Mesenchymal stem cell (in vitro differentiated cells and primary cell): ENCODE measurements at regions not wholly inside any gene's neighbourhood (a gene's known extent, or its start where the extent isn't known, plus 50 kb on each side); places are given as distances from the start of the nearest gene placed in this dataset.
A peak's percentile ranks its signal among the peaks of the same experiment; 100 is the strongest.

Source experiments
- DNase-seq: peaks from one replicate; pipeline ENCODE4 v3.0.0-alpha.2; 2013
- H2AFZ ChIP-seq: one replicate; pipeline ENCODE4 v1.6.1; 2013; ENCODE audit warnings: low read depth, mild to moderate bottlenecking, control low read depth, inconsistent platforms, low read length, moderate library complexity
- H2AK5ac ChIP-seq: 2 replicates; pipeline ENCODE4 v1.6.1; 2013; ENCODE audit warnings: low read length, moderate library complexity, mild to moderate bottlenecking, inconsistent platforms; ENCODE audit not compliant: severe bottlenecking
- H2BK120ac ChIP-seq: one replicate; pipeline ENCODE4 v1.6.1; 2013; ENCODE audit warnings: low read depth, mild to moderate bottlenecking, inconsistent platforms, low read length, moderate library complexity
- H2BK12ac ChIP-seq, 2 experiments: one replicate each; pipeline ENCODE4 v1.6.1; 2013; ENCODE audit warnings: inconsistent platforms in 2 of 2, low read length in 2 of 2, mild to moderate bottlenecking in 2 of 2, moderate library complexity in 2 of 2, control low read depth in 1 of 2
- H2BK15ac ChIP-seq: one replicate; pipeline ENCODE4 v1.6.1; 2013; ENCODE audit warnings: mild to moderate bottlenecking, low read depth, inconsistent platforms; ENCODE audit not compliant: poor library complexity, severe bottlenecking
- H2BK5ac ChIP-seq: 2 replicates; pipeline ENCODE4 v1.6.1; 2013; ENCODE audit warnings: low read depth, mild to moderate bottlenecking, low read length, control low read depth, inconsistent platforms; ENCODE audit not compliant: poor library complexity, severe bottlenecking
- H3K14ac ChIP-seq, 2 experiments: one replicate each; pipeline ENCODE4 v1.6.1; 2013; ENCODE audit warnings: inconsistent platforms in 2 of 2, low read length in 2 of 2, control low read depth in 1 of 2, mild to moderate bottlenecking in 1 of 2, moderate library complexity in 1 of 2
- H3K18ac ChIP-seq, 2 experiments: one replicate each; pipeline ENCODE4 v1.6.1; 2013; ENCODE audit warnings: inconsistent platforms in 2 of 2, low read length in 2 of 2, control low read depth in 1 of 2, low read depth in 1 of 2, mild to moderate bottlenecking in 1 of 2
- H3K23ac ChIP-seq, 2 experiments: one replicate each; pipeline ENCODE4 v1.6.1; 2013; ENCODE audit warnings: inconsistent platforms in 2 of 2, low read length in 2 of 2, mild to moderate bottlenecking in 2 of 2, moderate library complexity in 2 of 2, control low read depth in 1 of 2
- H3K27ac ChIP-seq: 2 replicates; pipeline ENCODE4 v1.5.1; 2013; ENCODE audit warnings: mild to moderate bottlenecking, moderate library complexity, low read length, control low read depth, inconsistent platforms; ENCODE audit not compliant: poor library complexity, severe bottlenecking
- H3K27me3 ChIP-seq, 2 experiments: 2 replicates each; pipeline versions ENCODE4 v1.6.1 to v1.7.0; 2013; ENCODE audit warnings: low read length in 2 of 2, mild to moderate bottlenecking in 2 of 2, moderate library complexity in 2 of 2, control low read depth in 1 of 2, inconsistent platforms in 1 of 2; ENCODE audit not compliant: control insufficient read depth in 1 of 2, insufficient read depth in 1 of 2
- H3K36me3 ChIP-seq, 2 experiments: 2 replicates each; pipeline versions ENCODE4 v1.6.1 to v1.7.0; 2013; ENCODE audit warnings: low read length in 2 of 2, control low read depth in 1 of 2, inconsistent platforms in 1 of 2, low read depth in 1 of 2, mild to moderate bottlenecking in 1 of 2; ENCODE audit not compliant: insufficient read depth in 2 of 2, control insufficient read depth in 1 of 2
- H3K4ac ChIP-seq, 2 experiments: one replicate each; pipeline ENCODE4 v1.6.1; 2013; ENCODE audit warnings: inconsistent platforms in 2 of 2, low read length in 2 of 2, mild to moderate bottlenecking in 2 of 2, moderate library complexity in 2 of 2, control low read depth in 1 of 2, low read depth in 1 of 2
- H3K4me1 ChIP-seq: 2 replicates; pipeline ENCODE4 v1.6.1; 2013; ENCODE audit warnings: low read depth, low read length, control low read depth; ENCODE audit not compliant: control insufficient read depth, insufficient read depth
- H3K4me2 ChIP-seq: 2 replicates; pipeline ENCODE4 v1.6.1; 2013; ENCODE audit warnings: low read length, mild to moderate bottlenecking, inconsistent platforms; ENCODE audit not compliant: poor library complexity, severe bottlenecking
- H3K4me3 ChIP-seq, 2 experiments: 2 replicates each; pipeline versions ENCODE4 v1.5.1 to v1.7.0; 2013; ENCODE audit warnings: low read length in 2 of 2, mild to moderate bottlenecking in 2 of 2, control low read depth in 1 of 2, low read depth in 1 of 2; ENCODE audit not compliant: insufficient read depth in 1 of 2
- H3K79me1 ChIP-seq: replicated peaks from 2 replicates; pipeline ENCODE4 v1.6.1; 2013; ENCODE audit warnings: mild to moderate bottlenecking, control low read depth, low read length, inconsistent platforms; ENCODE audit not compliant: poor library complexity, severe bottlenecking
- H3K9ac ChIP-seq: 2 replicates; pipeline ENCODE4 v1.7.0; 2013; ENCODE audit warnings: mild to moderate bottlenecking, low read length, moderate library complexity
- H3K9me3 ChIP-seq: 2 replicates; pipeline ENCODE4 v1.7.0; 2013; ENCODE audit warnings: mild to moderate bottlenecking, low read length; ENCODE audit not compliant: control insufficient read depth
- H4K8ac ChIP-seq: one replicate; pipeline ENCODE4 v1.6.1; 2013; ENCODE audit warnings: inconsistent platforms, mild to moderate bottlenecking, low read length, moderate library complexity
- H4K91ac ChIP-seq: one replicate; pipeline ENCODE4 v1.6.1; 2013; ENCODE audit warnings: mild to moderate bottlenecking, low read length, inconsistent platforms
- WGBS: methylation state at CpG from one replicate; pipeline ENCODE4 v1.1.7; 2013; ENCODE audit warnings: mixed read lengths; 5-methylcytosine and 5-hydroxymethylcytosine counted together

- DNase-seq, result no peak
- no peak overlapping the region for H4K91ac ChIP-seq
- no peak overlapping the region for H3K23ac ChIP-seq
- no peak overlapping the region for H3K14ac ChIP-seq
- peaks cover 4% of the 10 kb centered on the region for H3K4me1 ChIP-seq
- no peak overlapping the region for H3K27ac ChIP-seq
- H3K4ac ChIP-seq, result no peak overlapping the region
- H3K79me1 ChIP-seq, result no peaks in the 10 kb centered on the region
- H2BK15ac ChIP-seq, result no peak overlapping the region
- no peak overlapping the region for H3K4me3 ChIP-seq
- H2AK5ac ChIP-seq, result no peak overlapping the region
- H3K9ac ChIP-seq, result no peak overlapping the region
- H4K8ac ChIP-seq, result no peak overlapping the region
- 94% methylated on average over 5 of the region's 6 CpGs for WGBS
- no peaks in the 10 kb centered on the region for H3K9me3 ChIP-seq
- no peak overlapping the region for H2BK120ac ChIP-seq
- no peak overlapping the region for H2BK5ac ChIP-seq
- no peaks in the 10 kb centered on the region for H3K36me3 ChIP-seq
- H3K4me2 ChIP-seq, result no peak overlapping the region
- no peak overlapping the region for H3K18ac ChIP-seq
- no peak overlapping the region for H2BK12ac ChIP-seq
- no peaks in the 10 kb centered on the region for H3K27me3 ChIP-seq
- no peak overlapping the region for H2AFZ ChIP-seq
These were observed 684.9 kb upstream of the MAP3K7 start for GRCh38 chr6:91271807-91272206.

DNA sequence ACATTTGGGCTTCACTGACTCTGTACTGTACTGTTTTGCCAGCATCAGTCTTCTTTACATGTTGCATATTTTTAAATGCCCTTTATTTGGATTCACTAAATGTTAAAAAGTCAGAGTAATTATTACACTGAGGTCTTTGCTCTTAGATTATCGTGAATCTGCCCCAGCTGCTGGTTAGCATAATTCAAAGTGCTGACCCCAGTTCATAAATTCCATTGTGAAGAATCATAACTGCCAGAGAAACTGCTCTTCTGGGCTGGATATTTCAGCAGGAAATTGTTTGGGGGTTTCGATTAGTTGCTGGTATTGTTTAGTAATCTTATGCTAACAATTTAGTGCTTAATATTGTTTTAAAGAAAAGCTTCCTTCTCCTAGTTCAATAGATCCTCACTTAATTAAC is 682.1 kb upstream of the MAP3K7 start:
- Histone ChIP-seq H3K27me3 (no peaks in the 10 kb centered on the region), H3K14ac (no peak overlapping the region), H3K18ac (no peak overlapping the region), H3K4me1 (peaks cover 4% of the 10 kb centered on the region), H2BK12ac (no peak overlapping the region), H2BK15ac (no peak overlapping the region), H3K9ac (no peak overlapping the region), H2AK5ac (no peak overlapping the region), H2BK120ac (no peak overlapping the region), H4K91ac (no peak overlapping the region), H2AFZ (no peak overlapping the region), H3K36me3 (no peaks in the 10 kb centered on the region), H3K4ac (no peak overlapping the region), H3K4me2 (no peak overlapping the region), H3K23ac (no peak overlapping the region), H2BK5ac (no peak overlapping the region), H3K27ac (no peak overlapping the region), H3K9me3 (no peaks in the 10 kb centered on the region), H4K8ac (no peak overlapping the region), H3K4me3 (no peak overlapping the region), H3K79me1 (no peaks in the 10 kb centered on the region)
- WGBS, result 55% methylated on average over 1 of the region's 2 CpGs
- peak; percentile 5 for DNase-seq

DNA sequence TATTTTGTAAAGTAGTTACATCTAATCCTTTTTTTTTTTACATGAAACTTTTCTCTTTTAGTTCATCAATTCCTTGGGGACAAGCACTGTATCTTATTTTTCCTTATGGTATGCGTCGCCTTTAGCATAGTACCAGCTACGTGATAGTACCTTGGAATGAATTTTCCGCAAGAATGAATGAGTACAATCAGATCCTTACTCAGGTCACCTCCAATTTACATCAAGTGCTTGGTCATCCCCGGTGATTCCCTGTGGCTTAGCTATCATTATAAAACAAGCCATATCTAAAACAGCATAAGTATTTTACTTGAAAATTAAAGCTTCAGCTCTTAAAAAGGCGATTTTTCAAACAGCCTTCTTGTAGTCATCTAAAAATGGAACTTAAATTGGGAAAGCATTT is 680.4 kb upstream of the MAP3K7 start:
- H2BK12ac ChIP-seq, result no peak overlapping the region
- H2BK5ac ChIP-seq, result no peak overlapping the region
- H2BK15ac ChIP-seq, result no peak overlapping the region
- H4K91ac ChIP-seq, result no peak overlapping the region
- H3K9ac ChIP-seq, result no peak overlapping the region
- H3K18ac ChIP-seq, result no peak overlapping the region
- H3K4me2 ChIP-seq, result no peak overlapping the region
- H3K9me3 ChIP-seq, result no peaks in the 10 kb centered on the region
- H2AFZ ChIP-seq, result no peak overlapping the region
- H3K36me3 ChIP-seq, result no peaks in the 10 kb centered on the region
- no peak overlapping the region for H3K27ac ChIP-seq
- no peak overlapping the region for H3K23ac ChIP-seq
- no peak overlapping the region for H3K4ac ChIP-seq
- no peak overlapping the region for H2BK120ac ChIP-seq
- no peak overlapping the region for H4K8ac ChIP-seq
- H3K79me1 ChIP-seq, result no peaks in the 10 kb centered on the region
- peaks cover 4% of the 10 kb centered on the region for H3K4me1 ChIP-seq
- H3K4me3 ChIP-seq, result no peak overlapping the region
- WGBS, result 91% methylated on average over 5 of the region's 6 CpGs
- no peak overlapping the region for H2AK5ac ChIP-seq
- no peak overlapping the region for H3K14ac ChIP-seq
- no peak for DNase-seq
- H3K27me3 ChIP-seq, result no peaks in the 10 kb centered on the region

- H3K27me3 ChIP-seq, result no peaks in the 10 kb centered on the region
- no peak overlapping the region for H2BK12ac ChIP-seq
- no peak overlapping the region for H3K18ac ChIP-seq
- H3K9me3 ChIP-seq, result no peaks in the 10 kb centered on the region
- H3K9ac ChIP-seq, result no peak overlapping the region
- no peak overlapping the region for H2AFZ ChIP-seq
- no peak overlapping the region for H3K14ac ChIP-seq
- H2BK120ac ChIP-seq, result no peak overlapping the region
- H3K4me3 ChIP-seq, result no peak overlapping the region
- H3K36me3 ChIP-seq, result no peaks in the 10 kb centered on the region
- no peak overlapping the region for H2BK5ac ChIP-seq
- H3K79me1 ChIP-seq, result no peaks in the 10 kb centered on the region
- no peak overlapping the region for H2AK5ac ChIP-seq
- H3K4me1 ChIP-seq, result peaks cover 2% of the 10 kb centered on the region
- H3K27ac ChIP-seq, result no peak overlapping the region
- H3K23ac ChIP-seq, result no peak overlapping the region
- no peak overlapping the region for H3K4ac ChIP-seq
- no peak overlapping the region for H4K91ac ChIP-seq
- no peak overlapping the region for H3K4me2 ChIP-seq
- no peak overlapping the region for H2BK15ac ChIP-seq
- no peak overlapping the region for H4K8ac ChIP-seq
- DNase-seq, result no peak
These were observed 679.3 kb upstream of the MAP3K7 start for GRCh38 chr6:91266156-91266555.
